ENCODE measurements at regions not wholly inside any gene's neighbourhood (a gene's known extent, or its start where the extent isn't known, plus 50 kb on each side); places are given as distances from the start of the nearest gene placed in this dataset.
A peak's percentile ranks its signal among the peaks of the same experiment; 100 is the strongest.

DNA sequence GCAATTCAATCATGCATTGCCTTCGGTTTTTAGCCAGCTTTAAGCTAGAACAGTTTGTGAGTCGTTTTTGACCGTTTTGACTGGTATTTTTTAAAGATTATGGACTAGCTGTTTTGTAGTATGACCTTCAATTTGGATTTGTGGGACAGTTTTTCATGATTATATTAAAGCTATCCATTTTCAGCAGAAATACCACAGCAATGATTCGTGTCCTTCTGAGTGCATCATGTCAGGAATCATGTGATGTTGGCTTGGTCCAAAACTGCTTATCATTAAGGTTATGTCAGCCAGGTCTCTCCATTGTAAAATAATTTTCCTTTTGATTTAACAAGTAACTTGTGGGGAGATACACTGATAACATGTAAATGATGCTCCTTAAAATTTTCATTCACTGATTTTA is 229.0 kb downstream of the POSTN start:
- Histone ChIP-seq H3K9me2 (ENCODE audit: insufficient read depth) (no peaks in the 10 kb centered on the region), H3K79me2 (replicated peaks; ENCODE audit: insufficient read depth) (no peaks in the 10 kb centered on the region), H2AFZ (peak overlapping the region; percentile 53; the same call in 1 of the 2 replicates), H3F3A (replicated peaks; ENCODE audit: low read depth) (no peaks in the 10 kb centered on the region), H3K36me3 (ENCODE audit: insufficient read depth) (no peaks in the 10 kb centered on the region), H3K4me2 (no peak overlapping the region), H3K4me1 (ENCODE audit: insufficient read depth) (peaks cover 6% of the 10 kb centered on the region; the same call in 1 of the 2 replicates), H3K4me3 (no peak overlapping the region), H4K20me1 (replicated peaks; ENCODE audit: insufficient read depth) (no peaks in the 10 kb centered on the region), H3K27me3 (ENCODE audit: insufficient read depth) (no peaks in the 10 kb centered on the region), H3K27ac (ENCODE audit: low read depth) (no peak overlapping the region)
- H3K4me1 Mint-ChIP-seq = no peaks in the 10 kb centered on the region
- no peaks in the 10 kb centered on the region for H3K9me3 Mint-ChIP-seq
- DNase-seq (ENCODE audit: low spot score) = no peak
- no peak overlapping the region for H3K27ac Mint-ChIP-seq
- no peaks in the 10 kb centered on the region for H3K36me3 Mint-ChIP-seq (ENCODE audit: low read depth)
- no peak for ATAC-seq
- no peak overlapping the region for H3K4me3 Mint-ChIP-seq
- H3K27me3 Mint-ChIP-seq (ENCODE audit: insufficient read depth, low read depth, poor library complexity) = no peaks in the 10 kb centered on the region
- TF ChIP-seq ZNF331 (CRISPR knock-in tag; IDR thresholded peaks at IDR 0.05; ENCODE audit: low read depth) (no peak), ZNF462 (CRISPR knock-in tag; IDR thresholded peaks at IDR 0.05) (no peak), POLR2AphosphoS5 (IDR thresholded peaks at IDR 0.05; ENCODE audit: low read depth) (no peak), STAT1 (IDR thresholded peaks at IDR 0.05; ENCODE audit: unreplicated experiment) (no peak), EZH2phosphoT487 (IDR thresholded peaks at IDR 0.05; ENCODE audit: unreplicated experiment) (no peak), NANOG (IDR thresholded peaks at IDR 0.05; ENCODE audit: borderline replicate concordance) (no peak), CREB1 (CRISPR knock-in tag; IDR thresholded peaks at IDR 0.05; ENCODE audit: low read depth) (no peak), ZNF114 (CRISPR knock-in tag; IDR thresholded peaks at IDR 0.05) (no peak), JUNB (IDR thresholded peaks at IDR 0.05; ENCODE audit: unreplicated experiment) (no peak), EZH2 (IDR thresholded peaks at IDR 0.05; ENCODE audit: low read depth, unreplicated experiment) (no peak)
- TF ChIP-seq, protein P1, sequence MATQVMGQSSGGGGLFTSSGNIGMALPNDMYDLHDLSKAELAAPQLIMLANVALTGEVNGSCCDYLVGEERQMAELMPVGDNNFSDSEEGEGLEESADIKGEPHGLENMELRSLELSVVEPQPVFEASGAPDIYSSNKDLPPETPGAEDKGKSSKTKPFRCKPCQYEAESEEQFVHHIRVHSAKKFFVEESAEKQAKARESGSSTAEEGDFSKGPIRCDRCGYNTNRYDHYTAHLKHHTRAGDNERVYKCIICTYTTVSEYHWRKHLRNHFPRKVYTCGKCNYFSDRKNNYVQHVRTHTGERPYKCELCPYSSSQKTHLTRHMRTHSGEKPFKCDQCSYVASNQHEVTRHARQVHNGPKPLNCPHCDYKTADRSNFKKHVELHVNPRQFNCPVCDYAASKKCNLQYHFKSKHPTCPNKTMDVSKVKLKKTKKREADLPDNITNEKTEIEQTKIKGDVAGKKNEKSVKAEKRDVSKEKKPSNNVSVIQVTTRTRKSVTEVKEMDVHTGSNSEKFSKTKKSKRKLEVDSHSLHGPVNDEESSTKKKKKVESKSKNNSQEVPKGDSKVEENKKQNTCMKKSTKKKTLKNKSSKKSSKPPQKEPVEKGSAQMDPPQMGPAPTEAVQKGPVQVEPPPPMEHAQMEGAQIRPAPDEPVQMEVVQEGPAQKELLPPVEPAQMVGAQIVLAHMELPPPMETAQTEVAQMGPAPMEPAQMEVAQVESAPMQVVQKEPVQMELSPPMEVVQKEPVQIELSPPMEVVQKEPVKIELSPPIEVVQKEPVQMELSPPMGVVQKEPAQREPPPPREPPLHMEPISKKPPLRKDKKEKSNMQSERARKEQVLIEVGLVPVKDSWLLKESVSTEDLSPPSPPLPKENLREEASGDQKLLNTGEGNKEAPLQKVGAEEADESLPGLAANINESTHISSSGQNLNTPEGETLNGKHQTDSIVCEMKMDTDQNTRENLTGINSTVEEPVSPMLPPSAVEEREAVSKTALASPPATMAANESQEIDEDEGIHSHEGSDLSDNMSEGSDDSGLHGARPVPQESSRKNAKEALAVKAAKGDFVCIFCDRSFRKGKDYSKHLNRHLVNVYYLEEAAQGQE (IDR thresholded peaks at IDR 0.05; ENCODE audit: unreplicated experiment) = no peak
- TF ChIP-seq, protein P2, sequence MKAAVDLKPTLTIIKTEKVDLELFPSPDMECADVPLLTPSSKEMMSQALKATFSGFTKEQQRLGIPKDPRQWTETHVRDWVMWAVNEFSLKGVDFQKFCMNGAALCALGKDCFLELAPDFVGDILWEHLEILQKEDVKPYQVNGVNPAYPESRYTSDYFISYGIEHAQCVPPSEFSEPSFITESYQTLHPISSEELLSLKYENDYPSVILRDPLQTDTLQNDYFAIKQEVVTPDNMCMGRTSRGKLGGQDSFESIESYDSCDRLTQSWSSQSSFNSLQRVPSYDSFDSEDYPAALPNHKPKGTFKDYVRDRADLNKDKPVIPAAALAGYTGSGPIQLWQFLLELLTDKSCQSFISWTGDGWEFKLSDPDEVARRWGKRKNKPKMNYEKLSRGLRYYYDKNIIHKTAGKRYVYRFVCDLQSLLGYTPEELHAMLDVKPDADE (IDR thresholded peaks at IDR 0.05) = no peak
- TF ChIP-seq, protein P3, sequence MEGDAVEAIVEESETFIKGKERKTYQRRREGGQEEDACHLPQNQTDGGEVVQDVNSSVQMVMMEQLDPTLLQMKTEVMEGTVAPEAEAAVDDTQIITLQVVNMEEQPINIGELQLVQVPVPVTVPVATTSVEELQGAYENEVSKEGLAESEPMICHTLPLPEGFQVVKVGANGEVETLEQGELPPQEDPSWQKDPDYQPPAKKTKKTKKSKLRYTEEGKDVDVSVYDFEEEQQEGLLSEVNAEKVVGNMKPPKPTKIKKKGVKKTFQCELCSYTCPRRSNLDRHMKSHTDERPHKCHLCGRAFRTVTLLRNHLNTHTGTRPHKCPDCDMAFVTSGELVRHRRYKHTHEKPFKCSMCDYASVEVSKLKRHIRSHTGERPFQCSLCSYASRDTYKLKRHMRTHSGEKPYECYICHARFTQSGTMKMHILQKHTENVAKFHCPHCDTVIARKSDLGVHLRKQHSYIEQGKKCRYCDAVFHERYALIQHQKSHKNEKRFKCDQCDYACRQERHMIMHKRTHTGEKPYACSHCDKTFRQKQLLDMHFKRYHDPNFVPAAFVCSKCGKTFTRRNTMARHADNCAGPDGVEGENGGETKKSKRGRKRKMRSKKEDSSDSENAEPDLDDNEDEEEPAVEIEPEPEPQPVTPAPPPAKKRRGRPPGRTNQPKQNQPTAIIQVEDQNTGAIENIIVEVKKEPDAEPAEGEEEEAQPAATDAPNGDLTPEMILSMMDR (conservative IDR thresholded peaks at IDR 0.05; ENCODE audit: low read depth in 2 of 2) = no peak

All from GM23338 (cell line).